GM23338 (cell line): ENCODE measurements at regions not wholly inside any gene's neighbourhood (a gene's known extent, or its start where the extent isn't known, plus 50 kb on each side); places are given as distances from the start of the nearest gene placed in this dataset.
"Not testable (repeated sequence)": the region's sequence is repeated elsewhere in the genome, so short reads cannot be mapped to it uniquely, and the experiment has no call there.

ENCODE experiments used
- CREB1 ChIP-seq: fragments of 250-450 bp; sonication (Bioruptor Pico); IDR thresholded peaks from 2 replicates; pipeline ENCODE4 v1.5.0; 2020; ENCODE audit warnings: low read depth, mild to moderate bottlenecking, moderate library complexity
- CTCF ChIP-seq, 2 experiments: fragments of 200-600 bp in 1 of 2; sonication (generic) in 1 of 2; conservative IDR thresholded peaks; 2 replicates each; pipeline versions ENCODE4 v1.5.1 to v1.6.1; 2016 to 2017; ENCODE audit warnings: antibody characterized with exemption in 2 of 2, low read depth in 2 of 2, mild to moderate bottlenecking in 2 of 2, moderate library complexity in 1 of 2
- ETS1 ChIP-seq: IDR thresholded peaks from 2 replicates; pipeline ENCODE4 v1.6.1; 2016; ENCODE audit warnings: antibody characterized with exemption
- EZH2 ChIP-seq: fragments of 200-600 bp; sonication (generic); IDR thresholded peaks from one replicate; pipeline ENCODE4 v1.8.0; 2017; ENCODE audit warnings: antibody characterized with exemption, mild to moderate bottlenecking, low read depth; ENCODE audit not compliant: unreplicated experiment
- EZH2phosphoT487 ChIP-seq: fragments of 200-600 bp; sonication (generic); IDR thresholded peaks from one replicate; pipeline ENCODE4 v1.8.1; 2018; ENCODE audit warnings: antibody characterized with exemption; ENCODE audit not compliant: unreplicated experiment
- JUNB ChIP-seq: IDR thresholded peaks from one replicate; pipeline ENCODE4 v1.6.1; 2016; ENCODE audit warnings: antibody characterized with exemption; ENCODE audit not compliant: unreplicated experiment
- POLR2AphosphoS5 ChIP-seq: IDR thresholded peaks from 2 replicates; pipeline ENCODE4 v1.6.1; 2016; ENCODE audit warnings: antibody characterized with exemption, low read depth
- REST ChIP-seq: IDR thresholded peaks from one replicate; pipeline ENCODE4 v1.6.1; 2018; ENCODE audit warnings: antibody characterized with exemption; ENCODE audit not compliant: unreplicated experiment
- STAT1 ChIP-seq: IDR thresholded peaks from one replicate; pipeline ENCODE4 v1.6.1; 2016; ENCODE audit warnings: antibody characterized with exemption; ENCODE audit not compliant: unreplicated experiment
- ZNF114 ChIP-seq: fragments of 250-450 bp; sonication (Bioruptor Pico); IDR thresholded peaks from 2 replicates; pipeline ENCODE4 v1.5.0; 2020; ENCODE audit warnings: mild to moderate bottlenecking, moderate library complexity

- TF ChIP-seq CTCF (conservative IDR thresholded peaks at IDR 0.05; ENCODE audit: low read depth in 2 of 2); POLR2AphosphoS5; REST; EZH2phosphoT487; EZH2; JUNB; CREB1; ZNF114 (CRISPR knock-in tag); STAT1; ETS1: not testable (repeated sequence)
Measured at GRCh38 chr7:96829121-96829520, 119.5 kb upstream of the SEM1 start.
